ENCODE measurements at regions not wholly inside any gene's neighbourhood (a gene's known extent, or its start where the extent isn't known, plus 50 kb on each side); places are given as distances from the start of the nearest gene placed in this dataset.

GRCh38 chr7:10211861-10212260 lies 761.8 kb upstream of the PHF14 start:
- H3K27me3 Mint-ChIP-seq (ENCODE audit: unreplicated experiment), result no peaks in the 10 kb centered on the region
- TF ChIP-seq, protein P1, sequence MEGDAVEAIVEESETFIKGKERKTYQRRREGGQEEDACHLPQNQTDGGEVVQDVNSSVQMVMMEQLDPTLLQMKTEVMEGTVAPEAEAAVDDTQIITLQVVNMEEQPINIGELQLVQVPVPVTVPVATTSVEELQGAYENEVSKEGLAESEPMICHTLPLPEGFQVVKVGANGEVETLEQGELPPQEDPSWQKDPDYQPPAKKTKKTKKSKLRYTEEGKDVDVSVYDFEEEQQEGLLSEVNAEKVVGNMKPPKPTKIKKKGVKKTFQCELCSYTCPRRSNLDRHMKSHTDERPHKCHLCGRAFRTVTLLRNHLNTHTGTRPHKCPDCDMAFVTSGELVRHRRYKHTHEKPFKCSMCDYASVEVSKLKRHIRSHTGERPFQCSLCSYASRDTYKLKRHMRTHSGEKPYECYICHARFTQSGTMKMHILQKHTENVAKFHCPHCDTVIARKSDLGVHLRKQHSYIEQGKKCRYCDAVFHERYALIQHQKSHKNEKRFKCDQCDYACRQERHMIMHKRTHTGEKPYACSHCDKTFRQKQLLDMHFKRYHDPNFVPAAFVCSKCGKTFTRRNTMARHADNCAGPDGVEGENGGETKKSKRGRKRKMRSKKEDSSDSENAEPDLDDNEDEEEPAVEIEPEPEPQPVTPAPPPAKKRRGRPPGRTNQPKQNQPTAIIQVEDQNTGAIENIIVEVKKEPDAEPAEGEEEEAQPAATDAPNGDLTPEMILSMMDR (IDR thresholded peaks at IDR 0.05; ENCODE audit: unreplicated experiment), result no peak

DNA sequence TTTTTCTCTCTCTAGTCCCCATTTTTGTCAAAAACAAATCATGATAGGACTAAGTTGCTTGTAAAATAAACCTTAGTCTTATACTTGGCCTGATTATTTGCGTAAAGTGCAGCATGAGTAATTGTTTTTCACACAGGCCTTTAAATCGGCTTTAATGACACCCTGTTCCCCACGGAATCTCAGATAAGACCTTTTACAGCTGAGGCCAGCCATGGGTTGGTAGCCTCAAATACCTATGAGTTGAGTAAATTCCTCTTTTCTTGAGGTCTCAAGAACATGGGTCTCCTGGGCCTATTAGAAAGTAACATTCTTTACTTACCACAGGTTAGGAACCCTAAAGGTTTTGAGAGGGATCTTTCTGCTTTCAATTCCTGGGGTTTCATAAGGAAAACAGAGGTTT lies 761.0 kb upstream of the PHF14 start:
- no peaks in the 10 kb centered on the region for H3K27me3 Mint-ChIP-seq (ENCODE audit: unreplicated experiment)
- no peak overlapping the region for H3K4me3 Mint-ChIP-seq (ENCODE audit: unreplicated experiment)
- DNase-seq (ENCODE audit: low spot score), result no peak
- no peak overlapping the region for H3K27ac Mint-ChIP-seq (ENCODE audit: unreplicated experiment)
- H3K36me3 Mint-ChIP-seq (ENCODE audit: low read depth, unreplicated experiment), result no peaks in the 10 kb centered on the region
- peaks cover 7% of the 10 kb centered on the region for H3K4me1 Mint-ChIP-seq (ENCODE audit: unreplicated experiment)
- no peaks in the 10 kb centered on the region for H3K9me3 Mint-ChIP-seq (ENCODE audit: unreplicated experiment)
- TF ChIP-seq, protein P1 (IDR thresholded peaks at IDR 0.05; ENCODE audit: unreplicated experiment), result no peak

More at GRCh38 chr7:10211861-10212260, 761.8 kb upstream of the PHF14 start:
- peaks cover 8% of the 10 kb centered on the region for H3K4me1 Mint-ChIP-seq (ENCODE audit: unreplicated experiment)
- H3K4me3 Mint-ChIP-seq (ENCODE audit: unreplicated experiment), result no peak overlapping the region
- no peak overlapping the region for H3K27ac Mint-ChIP-seq (ENCODE audit: unreplicated experiment)
- DNase-seq (ENCODE audit: low spot score), result no peak
- no peaks in the 10 kb centered on the region for H3K36me3 Mint-ChIP-seq (ENCODE audit: low read depth, unreplicated experiment)
- H3K9me3 Mint-ChIP-seq (ENCODE audit: unreplicated experiment), result no peaks in the 10 kb centered on the region

DNA sequence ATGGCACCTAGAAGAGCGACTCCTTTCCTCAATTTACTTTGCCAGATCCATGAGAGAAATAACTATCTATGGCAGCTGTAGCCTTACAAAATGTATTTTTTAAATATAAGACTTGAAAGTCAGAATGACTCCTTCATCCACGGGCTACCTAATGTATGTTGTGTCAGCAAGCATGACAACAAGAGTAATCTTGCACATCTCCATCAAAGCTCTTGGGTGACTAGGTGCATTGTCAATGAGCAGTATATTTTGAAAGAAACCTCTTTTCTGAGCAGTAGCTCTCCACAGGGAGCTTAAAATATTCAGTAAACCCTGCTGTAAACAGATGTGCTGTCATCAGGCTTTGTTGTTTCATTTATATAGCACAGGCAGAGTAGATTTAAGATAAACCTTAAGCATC lies 757.2 kb upstream of the PHF14 start:
- no peak for DNase-seq (ENCODE audit: low spot score)

GRCh38 chr7:10221084-10221483 lies 752.6 kb upstream of the PHF14 start:
- no peaks in the 10 kb centered on the region for H3K27me3 Mint-ChIP-seq (ENCODE audit: unreplicated experiment)
- no peak for DNase-seq (ENCODE audit: low spot score)
- H3K9me3 Mint-ChIP-seq (ENCODE audit: unreplicated experiment), result no peaks in the 10 kb centered on the region
- H3K27ac Mint-ChIP-seq (ENCODE audit: unreplicated experiment), result no peak overlapping the region
- H3K4me1 Mint-ChIP-seq (ENCODE audit: unreplicated experiment), result peaks cover 6% of the 10 kb centered on the region
- no peak overlapping the region for H3K4me3 Mint-ChIP-seq (ENCODE audit: unreplicated experiment)
- TF ChIP-seq, protein P1 (IDR thresholded peaks at IDR 0.05; ENCODE audit: unreplicated experiment), result no peak
- no peaks in the 10 kb centered on the region for H3K36me3 Mint-ChIP-seq (ENCODE audit: low read depth, unreplicated experiment)

More for the DNA sequence above, 757.2 kb upstream of the PHF14 start:
- Mint-ChIP-seq H3K27me3 (ENCODE audit: unreplicated experiment) (no peaks in the 10 kb centered on the region), H3K9me3 (ENCODE audit: unreplicated experiment) (no peaks in the 10 kb centered on the region), H3K4me3 (ENCODE audit: unreplicated experiment) (no peak overlapping the region), H3K27ac (ENCODE audit: unreplicated experiment) (no peak overlapping the region), H3K36me3 (ENCODE audit: low read depth, unreplicated experiment) (no peaks in the 10 kb centered on the region), H3K4me1 (ENCODE audit: unreplicated experiment) (no peaks in the 10 kb centered on the region)
- TF ChIP-seq, protein P1 (IDR thresholded peaks at IDR 0.05; ENCODE audit: unreplicated experiment), result no peak

DNA sequence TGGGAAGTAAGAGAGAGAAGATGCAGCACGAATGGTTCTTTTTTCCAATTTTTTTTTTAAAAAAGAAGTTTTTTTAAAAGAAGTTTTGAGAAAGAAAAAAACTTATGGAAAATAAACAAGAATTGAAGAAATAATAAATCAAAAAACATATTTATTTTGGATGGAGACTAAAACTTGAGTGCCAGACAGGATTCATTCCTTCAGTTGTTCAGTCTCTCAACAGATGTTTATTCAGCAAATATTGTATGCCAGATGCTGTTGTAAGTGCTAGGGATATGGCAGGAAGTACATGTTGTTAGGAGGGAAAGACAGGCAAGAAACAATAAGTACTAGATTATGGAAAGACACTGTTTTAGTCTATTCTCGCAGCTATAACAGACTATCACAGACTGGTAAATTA lies 750.7 kb upstream of the PHF14 start:
- Mint-ChIP-seq H3K4me3 (ENCODE audit: unreplicated experiment) (no peak overlapping the region), H3K9me3 (ENCODE audit: unreplicated experiment) (no peaks in the 10 kb centered on the region), H3K4me1 (ENCODE audit: unreplicated experiment) (peaks cover 6% of the 10 kb centered on the region), H3K27ac (ENCODE audit: unreplicated experiment) (no peak overlapping the region), H3K36me3 (ENCODE audit: low read depth, unreplicated experiment) (no peaks in the 10 kb centered on the region), H3K27me3 (ENCODE audit: unreplicated experiment) (no peaks in the 10 kb centered on the region)
- no peak for DNase-seq (ENCODE audit: low spot score)
- TF ChIP-seq, protein P1 (IDR thresholded peaks at IDR 0.05; ENCODE audit: unreplicated experiment), result no peak

Measured in endothelial cell (in vitro differentiated cells).